NCI-H2196 treated with DMSO at 0.1 percent for 48 hours (cell line): ENCODE measurements at regions not wholly inside any gene's neighbourhood (a gene's known extent, or its start where the extent isn't known, plus 50 kb on each side); places are given as distances from the start of the nearest gene placed in this dataset.

Source experiments
- DNase-seq: peaks from one replicate; lab custom pipeline; 2025; ENCODE audit not compliant: unreplicated experiment; lab: John Stamatoyannopoulos, UW

GRCh38 chr5:90201923-90202322, 207.6 kb downstream of the CETN3 start:
- no peak for DNase-seq

DNA sequence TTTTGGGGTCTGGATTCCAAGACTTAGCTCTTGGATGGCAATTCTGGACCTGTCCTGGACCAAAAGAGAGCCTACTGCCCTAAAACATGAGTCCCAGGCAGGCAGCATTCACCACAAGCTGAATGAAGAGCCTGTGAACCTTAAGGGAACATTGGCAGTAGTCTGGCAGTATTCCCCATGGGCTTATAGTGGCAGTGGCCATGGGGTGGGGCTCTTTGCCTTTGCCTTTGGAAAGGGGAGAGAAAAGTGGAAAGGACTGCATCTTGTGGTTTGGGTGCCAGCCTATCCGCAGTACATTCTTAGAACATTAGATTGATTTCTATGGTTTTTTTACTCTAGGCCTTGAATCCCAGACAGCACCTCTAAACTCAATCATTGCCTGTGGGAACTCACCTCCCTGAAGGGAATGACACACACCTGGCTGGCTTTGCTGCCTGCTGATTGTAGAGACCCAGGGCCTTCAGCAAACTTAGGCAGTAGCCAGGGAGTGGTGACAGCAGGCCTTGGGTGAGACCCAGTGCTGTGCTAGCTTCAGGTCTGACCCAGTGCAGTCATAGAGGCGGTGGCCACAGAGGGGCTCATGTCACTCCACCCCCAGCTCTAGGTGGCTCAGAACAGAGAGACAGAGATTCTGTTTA, 216.3 kb downstream of the CETN3 start:
- DNase-seq, result no peak

- DNase-seq, result no peak
Measured at GRCh38 chr5:90191352-90192045, 218.1 kb downstream of the CETN3 start.

DNA sequence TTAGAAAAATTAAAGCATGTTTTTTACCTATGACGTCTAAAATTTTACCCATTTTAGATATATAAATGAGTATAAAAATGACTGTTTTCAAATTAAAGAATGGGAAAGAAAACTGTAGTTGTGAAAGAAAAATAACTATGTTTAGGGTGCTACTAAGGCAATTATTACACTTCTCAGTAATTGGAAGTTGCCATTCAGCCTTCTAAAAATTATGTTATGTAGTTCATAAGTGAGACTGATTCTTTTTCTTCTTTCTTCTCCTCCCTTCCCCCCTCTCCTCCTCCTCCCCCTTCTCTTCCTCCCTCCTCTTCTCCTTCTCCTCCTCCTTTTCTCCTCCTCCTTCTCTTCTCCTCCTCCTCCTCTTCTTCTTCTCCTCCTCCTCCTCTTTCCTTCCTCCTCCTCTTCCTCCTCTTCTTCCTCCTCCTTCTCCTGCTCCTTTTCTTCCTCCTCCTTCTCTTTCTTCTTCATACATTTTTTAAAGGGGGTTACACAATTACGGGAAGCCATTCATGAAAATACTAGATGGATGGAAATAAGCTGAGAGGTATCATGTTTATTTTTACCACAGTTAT, 223.6 kb downstream of the CETN3 start:
- no peak for DNase-seq

DNA sequence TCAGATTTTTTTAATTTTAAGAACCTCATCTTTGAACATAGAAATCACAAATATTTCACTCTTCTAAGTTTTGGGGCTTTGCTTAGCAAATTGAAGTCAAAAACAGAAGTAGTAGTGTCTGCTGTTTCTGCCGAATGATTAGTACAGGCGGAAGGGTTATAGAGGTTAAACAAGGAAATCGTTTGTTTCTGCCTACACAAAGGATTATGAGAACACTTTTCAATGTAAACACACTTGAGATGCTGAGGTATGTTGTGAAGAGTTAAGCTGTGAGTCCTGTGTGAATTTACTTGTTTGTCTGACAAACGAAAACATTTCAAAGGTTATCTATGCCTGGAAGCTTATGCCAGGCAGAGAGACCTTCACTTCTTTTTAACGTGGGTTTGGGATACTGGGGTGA, 224.8 kb downstream of the CETN3 start:
- DNase-seq, result no peak

DNA sequence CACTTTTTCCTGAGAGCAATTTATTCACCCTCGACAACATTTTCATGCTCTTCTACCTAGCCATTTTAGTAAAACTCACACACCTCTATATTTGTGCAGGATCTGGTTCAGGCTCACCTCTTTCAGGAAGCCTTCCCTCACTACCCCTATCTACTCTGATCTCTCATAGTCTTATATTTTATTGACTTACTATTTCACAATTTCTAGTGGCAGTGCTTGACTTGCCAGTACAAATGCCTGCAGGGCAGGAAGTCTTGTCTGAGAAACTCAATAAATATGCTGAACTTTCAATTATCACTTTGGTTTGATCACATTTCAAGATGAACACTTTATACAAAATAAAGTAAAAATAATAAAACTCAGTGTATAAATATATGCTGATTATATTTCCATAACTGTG, 226.8 kb downstream of the CETN3 start:
- DNase-seq, result no peak

DNA sequence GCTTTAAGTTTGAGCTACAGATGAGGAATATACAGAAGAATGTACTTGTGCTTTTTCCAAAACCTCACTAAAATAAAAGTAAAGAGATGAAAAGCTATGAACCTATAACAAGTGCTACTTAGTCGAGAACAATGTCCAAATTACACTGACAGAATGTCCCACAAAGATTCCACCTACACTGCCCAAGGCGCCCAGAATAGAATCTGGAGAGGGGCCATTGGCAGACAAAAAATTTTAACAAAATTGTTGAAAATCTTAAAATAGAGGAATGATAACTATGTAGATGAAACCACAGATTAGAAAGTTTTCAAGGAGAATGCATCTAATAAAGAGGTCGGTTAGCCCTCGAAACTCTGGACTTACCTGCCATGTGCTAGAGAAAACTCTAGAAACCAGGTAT, 235.3 kb downstream of the CETN3 start:
- no peak for DNase-seq

DNA sequence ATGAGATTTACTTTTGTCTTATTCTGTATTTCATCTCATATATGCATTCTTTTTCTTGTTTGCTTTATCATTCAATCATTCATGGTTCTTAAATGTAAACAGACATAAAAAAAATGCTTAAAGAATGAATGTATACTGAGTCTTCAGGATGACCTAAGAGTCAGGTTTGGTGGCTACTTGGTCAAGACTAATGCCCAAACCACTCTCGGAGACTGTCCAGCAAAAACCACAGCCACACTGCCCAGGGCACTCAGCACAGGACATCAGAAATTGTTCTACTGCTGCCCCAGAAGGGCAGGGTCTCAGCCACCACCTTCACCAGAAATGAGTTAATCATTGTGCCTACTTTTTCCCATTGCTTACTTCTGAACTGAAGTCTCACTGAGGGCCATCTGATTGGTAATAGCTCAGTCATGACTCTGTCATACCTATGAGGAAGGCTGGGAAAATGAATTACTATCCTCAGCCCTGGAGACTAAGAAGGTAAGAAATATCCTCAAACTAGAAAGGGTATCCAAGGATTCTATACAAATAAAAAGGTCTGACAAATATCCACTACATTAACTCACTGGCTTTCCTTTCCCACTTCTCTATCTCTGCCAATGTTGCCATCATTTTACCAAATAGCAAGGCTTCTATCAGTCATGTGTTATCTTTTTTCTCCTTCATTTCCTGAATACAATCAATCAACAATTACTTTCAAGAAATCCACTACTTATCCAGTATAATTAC, 236.1 kb downstream of the CETN3 start:
- DNase-seq, result no peak

GRCh38 chr5:90171466-90171865, 238.1 kb downstream of the CETN3 start:
- no peak for DNase-seq

GRCh38 chr5:90170261-90170660, 239.3 kb downstream of the CETN3 start:
- no peak for DNase-seq

- no peak for DNase-seq
Measured at GRCh38 chr5:90169078-90169477, 240.5 kb downstream of the CETN3 start.

DNA sequence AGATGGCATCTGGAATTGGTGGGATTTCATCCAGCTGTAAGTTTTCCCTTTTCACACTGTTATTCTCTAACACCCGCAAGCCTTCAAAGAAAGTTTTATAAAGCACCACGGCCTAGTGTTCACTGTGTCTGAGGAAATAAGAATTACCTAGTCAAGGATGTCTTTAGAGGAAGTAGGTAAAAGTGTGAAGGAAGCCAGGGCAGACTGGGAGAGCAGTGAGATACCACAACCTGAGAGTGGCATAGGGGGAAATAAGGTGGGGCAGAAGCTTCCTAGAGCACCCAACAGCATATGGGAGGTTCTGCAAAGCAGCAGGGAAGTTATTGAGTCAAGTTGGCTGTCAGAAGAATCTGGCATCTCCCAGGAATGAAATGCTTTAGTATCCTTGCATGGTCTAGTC, 241.2 kb downstream of the CETN3 start:
- DNase-seq, result no peak

DNA sequence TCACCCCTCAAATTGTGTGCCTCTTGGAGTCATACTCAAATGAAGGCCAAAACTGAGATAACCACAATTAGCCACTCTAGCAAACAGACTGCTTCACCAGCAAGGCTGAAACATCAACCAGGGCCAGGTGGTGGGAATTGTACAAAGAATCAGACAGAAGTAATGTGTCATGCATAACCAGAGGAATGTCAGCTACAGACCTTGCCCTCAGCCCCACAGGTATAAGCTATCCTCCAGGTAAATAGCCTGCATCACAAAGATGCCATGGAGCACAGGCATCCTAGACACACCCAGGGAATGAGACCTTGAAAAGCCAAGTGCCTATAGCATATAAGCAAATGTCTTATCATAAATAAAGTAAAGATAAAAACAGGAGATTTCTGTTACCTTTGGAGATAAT, 242.7 kb downstream of the CETN3 start:
- DNase-seq, result no peak

DNA sequence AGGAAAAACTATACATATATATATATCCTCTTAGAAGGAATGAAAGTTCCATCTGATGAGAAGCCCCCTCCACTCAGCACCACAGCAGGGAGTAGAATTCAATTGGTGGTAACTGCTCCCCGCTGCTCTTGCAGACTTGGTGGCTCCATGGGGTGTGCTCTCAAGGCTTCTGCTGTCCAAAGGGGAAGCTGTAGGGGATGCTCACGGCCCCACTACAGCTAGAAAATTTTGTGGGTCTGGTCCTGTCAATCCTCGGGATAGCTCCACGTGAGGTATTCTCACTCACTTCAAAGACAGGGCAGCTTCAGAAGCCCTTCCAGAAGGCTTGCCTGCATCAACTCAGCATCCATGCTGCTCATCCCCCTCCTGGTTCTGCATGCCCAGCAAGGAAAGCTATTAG, 247.2 kb downstream of the CETN3 start:
- no peak for DNase-seq

DNA sequence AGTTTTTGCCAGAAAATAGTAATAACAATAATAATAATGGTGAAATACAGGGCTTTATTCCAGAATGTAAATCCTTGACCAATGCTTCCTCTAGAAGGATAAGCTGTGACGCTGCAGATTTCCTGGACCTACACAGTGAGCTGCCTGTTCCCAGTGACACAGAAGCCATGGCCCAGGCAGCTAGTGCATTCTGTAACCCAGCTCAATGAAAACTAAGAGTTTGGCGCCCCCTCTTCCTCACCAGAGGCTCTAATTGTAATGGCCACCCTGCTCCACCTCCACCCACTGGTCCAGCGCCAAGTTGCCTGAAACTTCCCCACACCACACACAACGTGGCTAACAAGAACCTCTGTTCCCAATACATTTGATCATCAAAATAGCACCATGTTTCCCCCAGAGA, 248.1 kb downstream of the CETN3 start:
- no peak for DNase-seq

DNA sequence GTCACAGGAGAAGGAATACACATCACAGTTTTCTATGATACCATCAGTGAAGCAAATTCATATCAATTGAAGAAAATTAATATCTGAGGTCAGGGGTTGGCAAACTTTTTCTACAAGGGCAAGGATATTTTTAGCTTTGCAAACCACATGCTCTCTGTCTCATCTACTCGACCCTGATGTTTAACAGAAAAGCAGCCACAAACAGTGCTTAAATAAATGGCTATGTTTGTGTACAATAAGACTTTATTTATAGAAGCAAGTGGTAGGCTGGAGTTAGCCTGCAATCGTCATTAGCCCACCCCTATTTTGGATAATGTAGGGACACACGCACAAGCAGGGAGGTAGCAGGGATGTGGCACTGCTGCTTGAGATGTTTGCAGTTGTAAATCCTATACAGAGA, 251.4 kb downstream of the CETN3 start:
- DNase-seq, result no peak

- DNase-seq, result no peak
Measured at GRCh38 chr5:90153031-90153430, 256.5 kb downstream of the CETN3 start.

DNA sequence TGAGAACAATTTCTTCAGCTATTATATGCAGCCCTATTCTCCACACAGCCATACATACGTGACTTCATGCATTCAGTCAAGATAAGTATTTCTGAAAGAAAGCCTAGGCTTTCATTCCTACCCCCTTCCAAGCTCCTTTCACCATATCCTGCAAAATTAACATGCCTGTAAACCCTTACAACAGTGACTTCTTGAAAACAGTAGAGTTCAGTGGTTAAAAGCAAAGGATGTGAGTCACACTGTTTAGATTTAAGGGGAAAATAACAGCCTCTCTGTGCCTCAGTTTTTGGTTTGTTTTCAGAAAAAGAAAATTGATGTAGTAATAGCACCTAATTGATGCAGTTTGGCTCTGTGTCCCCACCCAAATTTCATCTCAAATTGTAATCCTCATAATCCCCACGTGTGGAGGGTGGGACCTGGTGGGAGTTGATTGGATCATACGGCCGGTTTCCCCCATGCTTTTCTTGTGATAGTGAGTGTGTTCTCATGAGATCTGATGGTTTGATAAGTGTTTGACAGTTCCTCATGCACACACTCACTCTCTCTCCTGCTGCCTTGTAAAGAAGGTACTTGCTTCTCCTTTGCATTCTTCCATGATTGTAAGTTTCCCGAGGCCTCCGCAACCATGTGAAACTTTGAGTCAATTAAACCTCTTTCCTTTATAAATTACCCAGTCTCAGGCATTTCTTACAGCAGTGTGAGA, 264.8 kb downstream of the CETN3 start:
- DNase-seq, result no peak

- no peak for DNase-seq
Measured at GRCh38 chr5:90142541-90142940, 267.0 kb downstream of the CETN3 start.

DNA sequence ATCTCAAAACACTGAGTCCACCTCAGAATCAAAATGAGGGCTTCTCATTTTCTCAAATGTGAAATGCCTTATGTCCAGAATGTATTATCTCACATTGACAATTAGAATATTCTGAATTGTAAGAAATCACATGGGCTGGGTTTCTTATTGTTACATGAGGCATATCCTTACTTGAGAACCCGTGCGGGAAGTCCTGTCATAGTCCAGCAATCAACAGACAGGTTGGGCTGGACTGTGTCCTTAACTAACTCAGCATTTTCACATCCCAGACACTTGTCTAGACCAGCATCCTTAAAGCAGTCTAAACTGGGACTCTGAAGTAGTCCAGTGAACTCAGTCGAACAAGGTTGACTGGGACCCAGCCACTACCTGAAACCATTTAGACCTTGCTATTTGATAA, 267.6 kb downstream of the CETN3 start:
- DNase-seq, result no peak

DNA sequence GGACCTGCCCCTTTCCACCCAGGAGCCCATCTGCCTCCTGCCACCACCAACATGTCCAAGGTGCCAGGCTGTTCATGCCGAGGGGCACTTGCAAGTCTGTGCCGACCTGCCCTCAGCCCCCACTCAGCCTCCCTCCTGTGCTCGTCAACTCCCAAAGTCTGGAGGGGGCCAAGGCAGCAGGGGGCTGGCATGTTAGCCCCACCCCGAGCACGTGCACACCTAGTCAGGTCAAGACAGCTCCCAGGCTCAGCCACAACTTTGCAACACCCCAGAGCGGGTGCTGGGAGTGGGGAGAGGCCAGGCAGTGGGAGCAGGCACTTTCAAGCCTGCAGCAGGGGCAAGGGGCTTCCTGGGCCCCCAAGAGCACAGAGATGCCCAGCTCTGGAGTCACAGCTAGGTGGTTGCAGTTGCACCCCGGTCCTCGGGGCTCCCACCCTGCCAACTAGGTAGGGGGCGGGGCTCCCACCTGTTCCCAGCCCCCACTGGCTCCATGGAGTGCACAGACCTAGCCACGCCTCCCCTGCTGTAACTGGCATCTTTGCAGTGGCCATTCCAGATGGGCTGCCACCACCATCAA, 272.5 kb downstream of the CETN3 start:
- DNase-seq, result no peak
